ENCODE measurements at regions not wholly inside any gene's neighbourhood (a gene's known extent, or its start where the extent isn't known, plus 50 kb on each side); places are given as distances from the start of the nearest gene placed in this dataset.

DNA sequence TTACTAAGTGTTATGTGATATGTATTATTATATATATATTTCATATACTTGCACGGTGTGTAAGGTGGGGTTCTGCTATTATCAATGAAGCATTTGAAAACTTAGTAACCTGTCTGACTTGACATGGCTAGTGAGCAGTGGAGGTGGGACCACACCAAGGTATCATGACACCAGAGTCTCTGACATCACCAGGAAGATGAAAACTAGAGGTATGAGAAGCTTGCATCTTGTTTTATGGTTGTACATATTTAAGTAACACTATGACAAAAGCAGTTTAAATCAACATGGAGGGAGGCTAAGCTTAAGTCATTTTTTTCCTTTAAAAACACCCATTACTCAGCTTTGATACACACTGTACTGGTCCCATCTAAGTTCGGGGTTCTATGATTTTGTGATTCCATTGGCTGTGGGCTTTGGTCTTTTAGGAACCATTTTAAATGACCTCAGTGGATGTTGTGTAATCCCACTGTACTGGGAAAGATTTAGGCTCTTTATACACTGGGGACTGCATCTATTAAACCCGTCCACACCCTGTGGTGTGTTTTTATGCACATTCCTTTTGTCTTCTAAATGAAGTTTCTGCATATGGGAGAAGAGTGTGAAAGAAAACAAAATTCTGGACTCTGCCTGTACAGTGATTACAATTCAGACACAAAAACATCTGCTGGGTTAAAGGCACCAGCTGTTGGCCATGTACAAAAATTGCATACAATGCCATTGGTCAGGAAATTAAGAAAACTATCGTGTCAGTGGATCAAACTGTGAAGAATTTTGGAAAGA is 570.6 kb downstream of the SPRY1 start:
- no peak overlapping the region for H3K4me3 ChIP-seq (ENCODE audit: low read length in 3 of 3)
- no peaks in the 10 kb centered on the region for H3K27me3 ChIP-seq (ENCODE audit: control insufficient read depth, insufficient read depth, low read length)
- FAIRE-seq (no peak), DNase-seq (peak in 1 of 5 donors; percentile 46)
- no peak overlapping the region for H3K27ac ChIP-seq (ENCODE audit: low read depth in 2 of 2, low read length in 2 of 2)
- TF ChIP-seq, protein P1, sequence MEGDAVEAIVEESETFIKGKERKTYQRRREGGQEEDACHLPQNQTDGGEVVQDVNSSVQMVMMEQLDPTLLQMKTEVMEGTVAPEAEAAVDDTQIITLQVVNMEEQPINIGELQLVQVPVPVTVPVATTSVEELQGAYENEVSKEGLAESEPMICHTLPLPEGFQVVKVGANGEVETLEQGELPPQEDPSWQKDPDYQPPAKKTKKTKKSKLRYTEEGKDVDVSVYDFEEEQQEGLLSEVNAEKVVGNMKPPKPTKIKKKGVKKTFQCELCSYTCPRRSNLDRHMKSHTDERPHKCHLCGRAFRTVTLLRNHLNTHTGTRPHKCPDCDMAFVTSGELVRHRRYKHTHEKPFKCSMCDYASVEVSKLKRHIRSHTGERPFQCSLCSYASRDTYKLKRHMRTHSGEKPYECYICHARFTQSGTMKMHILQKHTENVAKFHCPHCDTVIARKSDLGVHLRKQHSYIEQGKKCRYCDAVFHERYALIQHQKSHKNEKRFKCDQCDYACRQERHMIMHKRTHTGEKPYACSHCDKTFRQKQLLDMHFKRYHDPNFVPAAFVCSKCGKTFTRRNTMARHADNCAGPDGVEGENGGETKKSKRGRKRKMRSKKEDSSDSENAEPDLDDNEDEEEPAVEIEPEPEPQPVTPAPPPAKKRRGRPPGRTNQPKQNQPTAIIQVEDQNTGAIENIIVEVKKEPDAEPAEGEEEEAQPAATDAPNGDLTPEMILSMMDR (IDR thresholded peaks at IDR 0.05; ENCODE audit: borderline replicate concordance, extremely low read depth, insufficient read depth), result no peak
- H3K4me1 ChIP-seq (ENCODE audit: control insufficient read depth in 2 of 3, insufficient read depth in 2 of 3, low read depth in 1 of 3, low read length in 3 of 3), result no peaks in the 10 kb centered on the region
- H3K9me3 ChIP-seq (ENCODE audit: control insufficient read depth in 2 of 3, insufficient read depth in 1 of 3, low read length in 3 of 3), result no peaks in the 10 kb centered on the region
- H3K36me3 ChIP-seq (ENCODE audit: control insufficient read depth in 2 of 3, insufficient read depth in 3 of 3, low read length in 3 of 3), result no peaks in the 10 kb centered on the region
- H3K9ac ChIP-seq (ENCODE audit: low read length in 3 of 3), result no peak overlapping the region
- intact Hi-C loops (cut with DNase I), result no loop called here

DNA sequence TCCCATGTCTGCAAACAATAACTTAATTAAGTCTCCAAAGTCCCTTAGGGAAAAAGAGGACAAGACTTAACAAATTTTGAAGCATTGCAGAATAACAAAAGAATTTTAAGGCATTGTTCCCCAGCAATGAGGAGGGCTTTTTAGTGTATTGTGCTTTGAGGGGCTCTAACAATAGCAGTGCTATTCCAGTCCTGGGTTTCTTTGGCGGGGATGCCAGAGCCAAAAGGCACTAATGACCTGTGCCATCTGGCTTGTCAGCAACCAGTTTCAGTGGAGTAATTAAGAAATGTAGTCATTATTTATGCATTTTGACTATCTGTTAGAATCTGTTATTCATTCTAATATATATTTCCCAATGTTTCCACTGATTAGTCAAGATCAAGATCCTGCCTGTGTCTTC is 575.4 kb downstream of the SPRY1 start:
- Histone ChIP-seq H3K36me3 (ENCODE audit: control insufficient read depth in 2 of 3, insufficient read depth in 3 of 3, low read length in 3 of 3) (no peaks in the 10 kb centered on the region), H3K9ac (ENCODE audit: low read length in 3 of 3) (no peak overlapping the region), H3K27me3 (ENCODE audit: control insufficient read depth, insufficient read depth, low read length) (no peaks in the 10 kb centered on the region), H3K9me3 (ENCODE audit: control insufficient read depth in 2 of 3, insufficient read depth in 1 of 3, low read length in 3 of 3) (no peaks in the 10 kb centered on the region), H3K4me1 (ENCODE audit: control insufficient read depth in 2 of 3, insufficient read depth in 2 of 3, low read depth in 1 of 3, low read length in 3 of 3) (peaks cover 0 to 9% (median 0%) of the 10 kb centered on the region in 3 donors), H3K4me3 (ENCODE audit: low read length in 3 of 3) (no peak overlapping the region), H3K27ac (ENCODE audit: low read depth in 2 of 2, low read length in 2 of 2) (no peak overlapping the region)
- TF ChIP-seq, protein P1 (IDR thresholded peaks at IDR 0.05; ENCODE audit: borderline replicate concordance, extremely low read depth, insufficient read depth), result no peak
- FAIRE-seq (no peak), DNase-seq (no peak)
- intact Hi-C loops (cut with DNase I), result no loop called here

DNA sequence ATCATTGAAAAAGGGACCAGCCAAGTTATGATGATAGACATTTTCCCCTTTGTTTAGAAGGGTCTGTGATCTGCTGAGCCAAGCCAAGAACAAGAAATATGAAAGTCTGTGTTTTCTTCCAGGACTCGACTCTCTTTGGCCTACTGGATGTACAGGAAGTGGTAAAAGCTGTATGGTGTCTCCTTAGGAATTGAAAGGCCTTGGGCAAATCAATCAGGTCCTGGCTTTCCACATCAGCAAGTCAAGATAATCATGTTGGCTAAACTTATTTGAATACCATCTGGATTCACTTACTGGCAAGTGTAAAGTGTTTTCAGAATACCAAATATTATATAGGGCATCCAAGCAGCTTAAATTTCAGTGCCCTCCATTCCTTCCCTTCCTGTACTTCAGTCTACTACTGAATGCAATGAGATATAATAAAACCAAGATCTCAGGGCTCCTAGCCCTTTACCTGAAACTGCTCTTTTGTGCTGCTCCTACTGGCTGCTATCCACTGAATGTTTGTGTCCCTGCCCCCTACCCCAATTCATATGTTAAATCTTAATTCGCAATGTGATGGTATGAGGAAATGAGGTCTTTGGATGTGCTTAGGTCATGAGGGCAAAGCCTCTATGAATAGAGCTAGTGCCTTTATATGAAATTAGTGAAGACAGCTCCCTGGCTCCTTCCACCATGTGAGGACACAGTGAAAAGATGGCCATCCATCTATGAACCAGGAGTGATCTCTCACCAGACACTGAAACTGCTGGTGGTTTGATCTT is 578.0 kb downstream of the SPRY1 start:
- intact Hi-C loops (cut with DNase I), result no loop called here
- H3K9ac ChIP-seq (ENCODE audit: low read length in 3 of 3), result no peak overlapping the region
- FAIRE-seq, result no peak
- no peaks in the 10 kb centered on the region for H3K9me3 ChIP-seq (ENCODE audit: control insufficient read depth in 2 of 3, insufficient read depth in 1 of 3, low read length in 3 of 3)
- DNase-seq, result no peak
- no peak overlapping the region for H3K27ac ChIP-seq (ENCODE audit: low read depth in 2 of 2, low read length in 2 of 2)
- no peaks in the 10 kb centered on the region for H3K27me3 ChIP-seq (ENCODE audit: control insufficient read depth, insufficient read depth, low read length)
- TF ChIP-seq, protein P1 (IDR thresholded peaks at IDR 0.05; ENCODE audit: borderline replicate concordance, extremely low read depth, insufficient read depth), result no peak
- peaks cover 0 to 9% (median 0%) of the 10 kb centered on the region in 3 donors for H3K4me1 ChIP-seq (ENCODE audit: control insufficient read depth in 2 of 3, insufficient read depth in 2 of 3, low read depth in 1 of 3, low read length in 3 of 3)
- H3K4me3 ChIP-seq (ENCODE audit: low read length in 3 of 3), result no peak overlapping the region
- H3K36me3 ChIP-seq (ENCODE audit: control insufficient read depth in 2 of 3, insufficient read depth in 3 of 3, low read length in 3 of 3), result no peaks in the 10 kb centered on the region
